ENCODE measurements at regions not wholly inside any gene's neighbourhood (a gene's known extent, or its start where the extent isn't known, plus 50 kb on each side); places are given as distances from the start of the nearest gene placed in this dataset.

DNA sequence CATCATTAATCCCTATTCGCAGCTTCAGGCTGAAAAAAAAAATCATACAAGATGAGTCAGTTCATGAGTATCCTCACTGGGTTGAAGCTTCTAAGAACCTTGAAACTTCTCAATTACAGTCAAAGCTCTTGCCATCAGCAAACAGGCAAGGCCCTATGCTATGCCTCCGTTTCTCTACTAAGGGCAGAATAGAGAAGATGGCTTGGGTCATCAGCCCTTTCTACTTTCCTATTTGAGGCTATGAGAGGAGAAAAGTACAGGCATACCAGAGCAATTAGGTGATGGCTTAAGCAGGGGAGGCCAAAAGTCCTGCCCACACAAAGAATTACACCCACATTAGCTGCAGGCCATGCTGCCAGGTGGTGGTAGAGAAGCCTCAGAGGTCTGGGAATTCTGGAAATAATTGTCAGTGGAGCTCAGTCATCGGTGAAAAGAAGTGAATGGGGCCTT, 89.0 kb downstream of the MRPL46 start:
- DNase-seq, result no peak

DNA sequence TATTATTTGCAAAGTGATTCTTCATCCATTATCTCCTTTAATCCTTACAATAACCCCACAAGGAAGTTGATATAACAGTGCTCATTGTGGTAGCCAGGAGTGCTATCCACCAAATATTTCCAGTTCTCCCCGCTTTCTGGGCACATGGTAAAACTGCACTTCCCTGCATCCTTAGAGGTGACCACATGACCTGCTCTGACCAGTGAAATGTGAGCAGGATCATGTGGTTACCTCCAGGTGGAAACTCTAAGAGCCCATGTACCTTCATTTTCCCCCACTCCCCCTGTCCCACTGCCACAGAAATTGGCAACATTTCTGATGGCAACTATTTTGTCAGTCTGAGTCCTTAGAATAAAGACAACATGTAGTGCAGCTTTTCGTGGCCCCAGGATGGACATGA, 89.7 kb downstream of the MRPL46 start:
- no peak for DNase-seq

DNA sequence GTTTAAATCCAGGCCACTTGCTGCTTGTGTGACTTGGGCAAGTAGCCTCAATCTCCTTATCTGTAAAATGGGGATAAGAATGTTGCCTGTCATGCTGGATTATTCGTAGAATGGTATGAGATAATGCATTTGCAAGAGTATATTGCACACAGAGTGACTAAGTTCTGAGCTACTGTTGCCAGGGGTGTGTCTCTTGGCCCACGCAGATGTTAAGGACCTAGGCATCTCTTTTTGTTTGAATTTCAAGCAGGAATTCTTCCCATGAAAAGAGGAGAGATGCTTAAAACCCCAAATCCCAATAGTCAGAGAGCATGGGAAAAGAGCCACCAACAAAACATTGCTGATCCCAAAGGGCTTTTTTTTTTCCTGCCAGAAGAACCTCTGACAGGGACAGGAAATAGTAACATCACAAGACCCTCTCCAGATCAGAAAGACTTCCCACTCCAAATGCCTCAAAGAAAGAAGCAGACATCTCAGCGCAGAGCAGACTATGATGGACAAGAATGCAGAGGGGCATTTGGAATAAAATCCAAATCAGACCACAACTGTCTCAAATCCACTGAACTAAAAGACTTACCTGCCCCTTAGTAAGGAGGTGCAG, 90.5 kb downstream of the MRPL46 start:
- no peak for DNase-seq

DNA sequence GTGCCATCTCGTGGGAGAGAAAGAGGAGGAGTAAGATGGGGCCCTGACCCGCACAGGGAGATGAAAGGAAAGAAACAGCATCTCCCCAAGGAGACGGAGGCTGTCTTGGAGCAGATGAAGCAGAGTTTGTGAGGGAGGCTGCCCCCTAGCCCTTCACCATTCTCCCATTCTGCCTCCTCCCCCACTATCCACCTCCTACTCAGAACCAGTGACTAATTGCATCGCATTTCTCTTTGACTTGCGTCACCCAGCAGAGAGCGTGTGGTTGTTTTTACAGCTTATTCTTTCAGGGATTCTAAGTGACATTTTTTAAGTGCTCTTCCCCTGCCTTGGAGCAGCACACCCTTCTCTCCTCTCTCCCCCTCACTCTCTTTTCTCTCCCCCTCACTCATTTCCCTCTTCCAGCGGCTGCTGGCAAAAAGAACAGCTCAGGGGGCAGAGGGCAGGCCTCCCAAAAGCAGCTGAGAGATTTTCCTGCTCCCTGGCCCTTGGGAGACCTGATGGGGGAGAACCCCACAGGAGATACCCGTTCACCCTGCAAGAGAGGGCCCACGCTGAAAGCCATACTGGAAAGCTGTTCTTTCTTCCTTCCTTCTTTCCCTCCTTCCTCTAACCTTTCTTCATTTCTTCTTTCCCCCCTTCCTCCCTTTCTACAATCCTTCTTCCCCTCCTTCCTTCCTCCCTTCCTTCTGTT, 91.8 kb downstream of the MRPL46 start:
- DNase-seq, result no peak

DNA sequence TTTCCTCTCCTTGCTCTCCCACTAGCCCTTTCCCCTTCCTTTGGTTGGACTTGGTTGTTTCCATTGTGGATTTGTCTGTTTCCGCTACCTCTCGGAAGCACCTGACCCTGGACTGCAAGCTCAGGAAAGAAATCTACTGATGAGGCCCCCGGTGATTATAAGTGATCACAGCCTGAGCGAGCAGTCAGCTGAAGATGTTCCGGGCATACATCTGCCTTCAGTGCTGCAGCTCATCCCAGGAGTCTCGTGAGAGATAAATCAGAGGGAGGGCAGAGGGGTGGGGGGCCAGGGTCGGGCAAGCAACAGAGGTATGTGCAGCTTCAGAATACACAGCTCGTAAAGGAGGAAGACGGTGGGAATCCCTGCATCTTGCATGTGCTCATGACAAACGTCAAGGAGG, 102.1 kb downstream of the MRPL46 start:
- DNase-seq, result no peak

DNA sequence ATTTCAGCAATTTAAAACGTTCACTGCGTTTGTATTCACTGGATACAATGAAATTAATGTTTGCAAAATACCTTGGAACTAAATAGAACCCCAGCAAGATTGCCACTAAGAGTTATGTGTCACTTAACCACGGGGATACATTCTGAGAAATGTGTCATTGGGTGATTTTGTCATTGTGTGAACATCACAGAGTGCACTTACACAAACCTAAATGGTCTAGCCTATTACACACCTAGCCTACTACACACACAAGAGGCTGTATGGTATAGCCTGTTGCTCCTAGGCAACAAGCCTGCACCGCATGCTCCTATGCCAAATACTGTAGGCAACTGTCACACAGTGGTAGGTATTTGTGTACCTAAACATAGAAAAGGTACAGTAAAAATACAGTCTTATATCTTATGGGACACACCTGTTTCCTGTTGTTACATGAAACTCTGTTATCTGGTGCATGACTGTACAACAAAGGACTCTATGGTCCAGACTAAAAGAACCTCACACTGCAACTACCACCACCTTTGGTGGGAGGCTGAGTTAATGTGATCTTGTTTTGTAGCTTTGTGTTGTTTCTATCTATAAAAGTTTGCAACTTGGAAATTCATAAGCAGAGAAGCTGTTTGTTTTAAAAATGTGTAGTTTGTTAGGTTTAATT, 92.2 kb upstream of the NTRK3 start:
- DNase-seq, result no peak

DNA sequence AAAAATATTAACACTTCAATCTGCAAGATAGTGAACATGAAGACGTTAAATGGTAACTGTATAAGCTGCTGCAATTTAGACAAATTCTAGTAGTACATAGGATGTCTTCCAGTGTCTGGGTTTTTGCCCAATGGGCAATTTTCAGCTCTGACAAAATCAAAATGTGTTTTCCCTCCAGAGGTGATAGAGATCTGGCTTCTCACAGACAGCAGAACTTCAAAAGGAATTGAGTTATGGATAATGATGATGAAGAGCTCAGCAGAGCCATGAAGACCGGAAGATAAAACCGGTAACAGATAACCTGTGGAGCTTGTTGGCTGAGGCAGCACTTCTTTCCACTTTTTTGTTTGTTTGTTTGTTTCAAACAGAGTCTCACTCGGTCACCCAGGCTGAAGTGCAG, 89.4 kb upstream of the NTRK3 start:
- no peak for DNase-seq

DNA sequence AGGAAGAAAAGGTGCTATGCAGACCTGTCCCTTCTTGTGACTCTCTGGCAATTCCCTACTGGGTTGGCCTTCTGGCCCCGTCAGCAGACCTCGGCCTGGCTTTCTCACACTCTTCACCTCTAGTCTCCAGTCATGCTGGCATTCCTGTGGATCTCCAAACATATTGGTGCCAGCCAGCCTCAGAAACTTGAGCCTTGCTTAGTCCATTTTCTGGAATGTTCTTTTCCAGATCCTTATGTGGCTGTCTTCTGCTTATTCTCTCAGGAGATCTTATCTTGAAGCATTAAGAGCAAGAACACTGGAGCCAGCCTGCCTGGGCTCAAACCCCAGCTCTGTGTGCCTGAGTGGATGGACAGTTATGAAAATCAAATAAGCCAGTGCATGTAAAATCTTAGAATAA, 88.2 kb upstream of the NTRK3 start:
- no peak for DNase-seq

DNA sequence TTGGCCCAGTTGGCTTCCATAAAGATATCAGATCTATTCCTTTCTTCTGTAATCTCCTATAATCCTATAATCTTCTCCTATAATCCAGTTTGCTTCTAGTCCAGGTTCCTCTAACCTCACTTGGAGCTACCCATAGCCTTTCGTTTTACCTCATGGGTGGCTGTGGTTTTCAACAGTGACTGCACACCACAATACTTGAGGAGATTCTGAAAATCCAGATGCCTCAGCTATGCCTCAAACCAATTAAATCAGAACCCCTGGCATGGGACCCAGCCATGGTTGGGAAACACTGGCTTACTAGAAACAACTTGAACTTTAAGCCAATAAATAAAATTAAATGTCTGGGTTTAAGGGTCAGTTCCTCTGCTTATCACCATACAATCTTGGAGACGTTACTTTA, 86.1 kb upstream of the NTRK3 start:
- DNase-seq, result no peak

DNA sequence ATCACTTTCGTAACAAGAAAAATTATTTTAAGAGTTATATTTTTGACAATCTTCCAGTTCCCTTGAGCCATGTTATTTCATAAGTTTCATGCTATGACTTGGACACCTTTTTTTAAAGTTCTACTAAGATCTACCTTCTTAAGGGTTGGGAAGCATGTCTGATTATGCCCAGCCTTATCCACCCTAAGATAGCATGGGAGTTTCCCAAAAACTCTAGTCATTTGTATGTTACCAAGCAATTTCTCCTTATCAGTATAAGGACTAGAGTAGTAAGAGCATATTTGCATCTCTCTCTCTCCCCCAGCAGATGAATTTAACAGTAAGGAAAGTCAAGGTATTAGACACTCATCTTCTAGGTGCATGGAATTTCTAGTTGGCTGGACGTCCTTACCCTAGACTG, 85.1 kb upstream of the NTRK3 start:
- no peak for DNase-seq

DNA sequence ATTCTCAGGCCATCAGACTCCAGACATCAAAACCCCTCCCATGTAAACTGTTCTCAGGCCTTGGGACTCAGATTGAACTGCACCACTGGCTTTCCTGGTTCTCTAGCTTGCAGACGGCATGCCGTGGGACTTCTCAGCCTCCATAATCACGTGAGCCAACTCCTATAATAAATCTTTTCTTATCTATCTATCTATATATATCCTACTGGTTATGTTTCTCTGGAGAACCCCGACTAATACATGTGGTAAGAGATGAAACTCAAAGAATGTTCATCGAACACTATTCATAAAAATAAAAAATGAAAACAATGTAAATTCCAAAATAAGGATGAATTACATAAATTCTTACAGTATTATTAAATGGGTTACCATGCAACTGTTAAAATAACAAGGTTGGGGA, 84.5 kb upstream of the NTRK3 start:
- DNase-seq, result no peak

DNA sequence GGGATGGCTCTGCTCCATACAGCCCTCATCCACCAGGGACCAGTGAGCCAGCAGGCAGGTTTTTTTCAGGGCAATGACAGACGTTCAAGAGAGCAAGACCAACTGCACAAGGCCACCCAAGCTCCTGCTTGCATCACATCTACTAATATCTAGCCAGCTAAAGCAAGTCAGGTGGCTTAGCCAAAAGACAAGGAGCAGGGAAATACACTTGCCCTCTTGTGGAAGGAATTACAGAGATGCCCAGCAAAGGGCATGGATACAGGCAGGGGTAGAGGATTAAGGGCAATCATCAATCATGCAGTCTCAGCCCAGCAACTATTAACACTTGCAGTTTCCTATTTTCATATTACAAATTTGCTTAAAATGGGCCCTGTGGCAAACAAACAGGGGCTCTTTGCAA, 81.5 kb upstream of the NTRK3 start:
- no peak for DNase-seq

DNA sequence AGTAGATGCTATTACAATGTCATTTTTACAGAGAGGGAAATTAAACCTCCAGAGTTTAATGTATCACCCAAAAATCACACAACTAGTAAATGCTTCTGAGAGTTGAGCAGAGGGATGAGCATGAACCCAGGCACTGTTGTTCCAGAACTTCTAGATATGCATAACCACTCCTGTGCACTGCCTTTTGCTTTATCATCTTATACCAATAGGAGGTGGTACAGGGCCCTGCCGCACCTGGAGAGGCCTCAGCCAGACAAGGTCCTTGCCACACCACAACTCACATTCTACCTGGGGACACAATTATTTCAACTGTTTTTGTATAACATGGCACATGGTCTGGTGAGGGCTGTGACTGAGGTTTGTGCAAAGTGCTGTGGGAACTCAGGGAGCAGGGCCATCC, 78.5 kb upstream of the NTRK3 start:
- no peak for DNase-seq

DNA sequence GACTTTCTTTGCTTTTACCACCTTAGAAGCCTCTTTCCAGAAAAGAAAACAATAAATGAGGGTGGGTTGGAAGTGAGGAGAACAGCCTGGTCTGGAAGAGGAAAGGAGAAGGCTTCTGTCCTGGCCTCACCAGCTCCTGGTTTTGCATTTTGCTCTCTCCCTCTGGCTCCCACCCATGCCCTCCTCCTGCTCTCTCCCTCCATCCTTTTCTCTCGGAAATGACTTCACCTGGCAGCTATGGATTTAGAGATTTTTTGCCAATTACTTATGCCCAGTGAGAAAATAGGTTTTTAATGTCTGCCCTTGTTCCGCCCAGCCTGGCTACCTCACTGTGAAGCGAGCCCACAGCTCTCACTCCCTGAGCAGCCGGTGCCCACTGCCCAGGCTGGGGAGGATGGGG, 77.9 kb upstream of the NTRK3 start:
- no peak for DNase-seq

DNA sequence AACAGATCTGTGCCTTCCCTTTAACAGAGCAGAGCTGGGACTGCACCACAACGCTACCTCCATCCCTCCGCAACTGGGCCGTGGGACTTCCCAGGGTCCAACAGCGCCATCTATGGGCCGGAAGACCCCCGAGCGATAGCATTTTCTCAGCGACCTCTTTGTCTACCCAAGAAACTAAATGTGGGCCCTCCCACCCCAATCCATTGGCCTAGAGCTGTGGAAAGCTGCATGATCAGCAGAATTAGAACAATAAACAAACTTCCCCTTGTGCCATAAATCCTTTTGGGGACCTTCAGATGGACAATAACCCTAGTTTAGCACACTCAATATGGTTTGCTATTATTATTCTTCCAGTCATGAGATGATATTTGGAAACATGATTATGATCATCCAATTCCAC, 74.8 kb upstream of the NTRK3 start:
- no peak for DNase-seq

DNA sequence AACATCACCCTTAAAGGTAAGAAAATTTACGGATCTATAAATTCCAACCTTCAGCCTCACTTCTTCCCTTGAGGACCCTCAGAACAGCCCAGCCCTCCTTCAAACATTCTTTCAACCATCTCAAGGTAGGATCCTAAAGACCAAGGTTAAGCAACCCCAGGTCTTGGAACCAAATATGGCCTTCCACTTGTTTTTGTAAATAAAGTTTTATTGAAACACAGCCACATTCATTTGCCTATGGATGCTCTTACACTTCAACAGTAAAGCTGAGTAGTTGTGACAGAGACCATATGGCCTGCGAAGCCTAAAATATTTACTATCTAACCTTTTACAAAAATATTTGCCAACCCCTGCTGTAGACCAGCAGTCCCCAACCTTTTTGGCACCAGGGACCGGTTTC, 70.4 kb upstream of the NTRK3 start:
- DNase-seq, result no peak

DNA sequence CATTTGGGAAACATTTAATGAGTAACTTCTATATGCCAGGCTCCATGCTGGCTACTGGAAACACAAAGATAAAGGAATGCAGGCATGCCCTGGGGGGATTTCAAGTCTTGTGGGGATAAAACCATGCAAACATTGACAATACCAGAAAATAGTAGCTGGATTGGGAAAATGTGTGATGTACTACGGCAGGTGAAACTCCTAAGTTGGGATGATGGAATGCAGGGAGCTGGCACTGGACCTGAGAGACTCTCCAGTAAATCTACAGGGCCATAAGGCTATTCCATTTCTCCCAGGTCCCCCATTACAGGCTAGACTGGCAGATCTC, 68.2 kb upstream of the NTRK3 start:
- DNase-seq, result no peak

DNA sequence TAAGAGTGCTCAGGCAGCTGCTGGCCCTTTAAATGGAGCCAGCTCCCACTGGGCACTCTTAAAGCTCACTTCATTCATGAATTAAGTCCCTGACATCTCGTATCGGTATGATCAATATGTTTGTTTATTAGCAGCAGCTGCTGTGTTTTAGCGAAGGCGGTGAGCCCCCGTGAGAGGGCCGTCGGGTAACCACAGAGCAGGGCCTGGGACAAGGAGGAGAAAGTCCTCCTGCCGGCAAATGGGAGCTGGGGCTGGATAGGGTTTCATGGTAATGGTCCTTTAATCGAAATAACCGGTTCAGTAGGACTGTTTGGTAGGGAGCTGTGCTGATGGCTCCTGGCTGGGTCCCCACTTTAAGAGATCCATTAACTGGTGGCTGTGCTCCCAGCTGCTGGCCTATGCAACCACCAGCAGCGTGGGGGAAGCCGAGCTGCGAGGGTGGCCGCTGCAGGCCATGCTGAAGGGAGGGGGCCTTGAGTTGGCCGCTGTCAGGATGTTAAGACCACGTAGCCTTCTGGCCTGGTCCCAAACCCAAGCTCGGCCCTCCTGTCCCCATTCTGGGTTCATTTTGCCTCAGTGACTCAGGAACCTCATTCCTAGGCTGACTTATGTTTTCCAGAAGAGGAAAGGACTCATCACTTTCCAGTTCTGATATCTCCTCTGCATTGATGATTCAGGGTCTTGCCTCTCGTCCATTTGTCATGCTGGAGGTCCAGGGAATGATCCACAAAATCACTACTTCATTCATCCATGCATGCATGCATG, 67.6 kb upstream of the NTRK3 start:
- no peak for DNase-seq

DNA sequence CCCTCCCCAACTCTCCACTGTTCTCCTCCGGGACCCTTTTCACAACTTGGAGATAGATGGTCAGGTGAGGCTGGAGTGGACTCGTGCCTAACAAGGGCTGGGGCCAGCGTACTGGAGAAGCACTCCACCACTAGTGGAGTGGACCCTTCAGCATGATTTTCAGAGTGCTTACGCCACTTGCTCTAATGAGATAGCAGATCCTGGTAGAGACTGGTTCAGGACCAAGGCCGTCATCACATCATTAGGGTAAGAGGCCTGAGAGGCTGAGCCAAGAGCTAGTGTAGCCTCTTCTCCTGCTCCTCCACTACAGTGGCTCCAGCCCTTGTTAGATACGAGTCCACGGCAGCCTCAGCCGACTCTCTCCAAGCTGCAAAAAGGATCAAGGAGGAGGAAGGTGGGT, 66.9 kb upstream of the NTRK3 start:
- DNase-seq, result no peak

DNA sequence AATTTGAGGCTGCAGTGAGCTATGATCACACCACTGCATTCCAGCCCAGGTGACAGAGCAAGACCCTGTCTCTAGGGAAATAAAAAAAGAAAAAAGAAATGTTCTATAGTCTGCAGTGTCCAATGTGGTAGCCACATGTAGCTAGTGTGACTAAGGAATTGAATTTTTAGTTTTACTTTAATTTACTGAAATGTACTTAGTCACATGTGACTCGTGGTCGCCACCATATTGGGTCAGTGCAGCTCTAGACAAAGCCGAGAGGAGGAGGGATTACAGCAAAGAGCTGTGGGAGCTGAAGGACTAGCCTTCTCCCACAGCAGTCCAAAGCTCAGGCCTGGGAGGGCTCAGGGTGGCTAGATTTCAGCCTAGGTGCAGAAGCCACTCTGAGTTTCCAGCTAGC, 65.9 kb upstream of the NTRK3 start:
- no peak for DNase-seq

DNA sequence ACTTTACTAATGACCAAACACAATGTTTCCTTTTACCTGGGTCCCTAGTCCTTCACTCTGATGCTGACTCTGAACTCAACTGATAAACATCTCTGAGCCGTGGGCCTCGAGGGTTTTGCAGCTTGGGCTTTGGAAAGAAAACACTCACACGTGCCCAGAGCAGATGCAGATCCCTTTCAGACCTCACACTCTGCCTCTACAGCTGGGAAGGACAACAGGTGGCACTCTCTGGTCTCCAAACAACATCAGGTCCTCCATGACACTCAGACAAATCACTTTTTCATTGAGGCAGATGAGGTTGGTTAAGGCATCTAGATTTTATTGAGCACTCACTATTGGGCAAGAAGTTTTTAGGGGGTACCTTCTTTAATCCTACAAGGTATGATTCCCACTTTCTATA, 64.7 kb upstream of the NTRK3 start:
- DNase-seq, result no peak

DNA sequence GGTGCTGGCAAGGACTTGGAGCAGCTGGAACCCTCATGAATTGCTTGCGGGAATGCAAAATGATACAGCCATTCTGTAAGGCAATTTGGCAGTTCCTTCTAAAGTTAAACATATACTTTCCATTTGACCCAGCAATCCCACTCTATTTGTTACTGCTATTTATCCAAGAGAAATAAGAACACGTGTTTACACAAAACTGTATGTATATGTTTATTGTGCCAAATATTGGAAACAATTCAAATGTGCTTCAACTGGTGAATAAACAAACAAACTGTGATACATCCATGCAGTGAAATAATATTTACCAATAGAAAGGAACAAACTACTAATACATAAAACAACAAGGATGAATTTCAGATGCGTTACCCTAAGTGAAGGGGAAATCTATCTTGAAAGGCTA, 60.0 kb upstream of the NTRK3 start:
- DNase-seq, result no peak

DNA sequence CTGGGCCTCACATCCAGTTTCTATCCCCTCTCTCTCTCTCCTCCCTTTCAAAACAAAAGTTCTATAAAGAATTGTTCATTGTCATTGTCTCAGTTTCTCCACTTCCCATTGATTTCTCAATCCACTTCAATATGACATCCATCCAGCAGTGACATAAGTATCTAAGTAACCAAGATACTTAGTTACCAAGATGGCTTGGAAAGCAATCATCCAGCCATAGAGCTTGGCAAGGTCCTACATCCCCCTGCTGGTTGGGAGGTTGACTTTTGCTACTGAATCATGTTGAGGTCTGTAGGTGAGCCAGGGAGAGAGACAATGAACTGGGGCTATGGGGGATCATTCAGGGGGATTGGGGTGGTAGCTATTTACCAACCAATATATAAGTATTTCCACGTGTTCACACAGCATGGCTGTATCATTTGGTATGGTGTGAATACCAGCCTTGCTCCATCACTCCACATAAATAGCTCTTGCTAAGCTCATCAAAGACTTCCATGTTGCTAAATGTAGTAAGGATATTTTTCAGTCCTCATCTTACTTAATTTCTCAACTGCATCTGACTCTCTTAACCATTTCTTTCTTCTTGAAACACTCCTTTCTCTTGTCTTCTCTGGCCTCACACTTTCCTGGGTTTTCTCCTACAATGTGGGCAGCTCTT, 58.8 kb upstream of the NTRK3 start:
- no peak for DNase-seq

Measured in stimulated activated naive CD4-positive, alpha-beta T cell (primary cell).